ENCODE measurements at regions not wholly inside any gene's neighbourhood (a gene's known extent, or its start where the extent isn't known, plus 50 kb on each side); places are given as distances from the start of the nearest gene placed in this dataset.

DNA sequence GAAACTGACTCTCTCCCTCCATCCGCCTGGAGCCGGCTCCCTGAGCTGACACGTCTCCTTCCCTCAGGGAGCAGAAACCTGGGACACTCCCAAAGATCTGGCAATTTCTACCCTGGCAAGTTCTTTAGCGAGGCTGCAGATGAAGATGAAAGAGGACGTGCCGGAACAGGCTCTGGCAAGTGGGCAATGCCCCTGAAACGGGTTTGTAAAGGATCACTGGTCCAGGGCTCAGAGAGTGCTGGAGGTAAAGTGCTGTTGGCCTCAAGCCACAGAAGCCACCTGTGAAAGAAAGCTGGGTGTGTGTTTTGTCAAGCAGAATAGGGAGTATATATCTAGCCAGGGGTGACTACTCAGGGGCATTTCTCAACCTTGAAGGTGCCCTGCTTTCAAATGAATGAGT lies 131.4 kb upstream of the ATP6AP2 start:
- DNase-seq: no peak

DNA sequence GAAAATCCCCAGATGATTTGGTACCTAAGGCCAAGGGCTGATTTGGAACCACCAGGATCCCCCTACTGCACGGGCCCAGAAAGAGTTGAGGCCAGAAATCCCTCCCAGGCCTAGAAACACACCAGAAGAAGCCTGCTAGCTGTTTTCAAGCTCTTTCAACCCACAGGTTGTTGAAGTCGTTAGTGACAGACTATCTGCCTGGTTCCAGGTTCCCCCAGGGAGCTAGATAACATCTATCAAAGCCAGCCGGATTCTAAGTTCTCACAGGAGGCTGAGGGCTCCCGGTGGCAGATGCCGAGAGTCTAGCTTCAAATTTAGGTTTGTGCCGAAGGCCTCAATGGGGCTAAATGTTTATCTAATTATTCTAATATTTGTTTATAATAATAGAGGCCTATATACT lies 132.0 kb upstream of the ATP6AP2 start:
- DNase-seq: no peak

DNA sequence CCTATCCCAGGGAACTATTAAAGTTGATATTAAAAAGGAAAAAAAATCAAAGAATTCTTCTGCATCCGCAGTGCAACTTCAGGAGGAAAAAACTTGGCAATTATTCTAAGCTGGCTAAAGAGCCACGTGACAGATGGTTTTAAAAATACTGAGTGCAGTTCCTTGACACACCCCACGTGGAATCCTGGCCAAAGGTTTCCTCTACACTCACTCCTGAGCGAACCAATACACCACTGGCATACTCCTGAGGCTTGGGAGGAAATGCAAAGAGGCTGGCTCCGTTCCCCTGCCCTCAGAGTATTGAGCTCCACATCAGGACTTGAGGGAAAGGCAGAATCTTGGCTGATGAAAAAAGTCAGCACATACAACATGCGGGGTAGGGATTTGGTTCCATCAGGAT lies 133.8 kb upstream of the ATP6AP2 start:
- no peak for DNase-seq

DNA sequence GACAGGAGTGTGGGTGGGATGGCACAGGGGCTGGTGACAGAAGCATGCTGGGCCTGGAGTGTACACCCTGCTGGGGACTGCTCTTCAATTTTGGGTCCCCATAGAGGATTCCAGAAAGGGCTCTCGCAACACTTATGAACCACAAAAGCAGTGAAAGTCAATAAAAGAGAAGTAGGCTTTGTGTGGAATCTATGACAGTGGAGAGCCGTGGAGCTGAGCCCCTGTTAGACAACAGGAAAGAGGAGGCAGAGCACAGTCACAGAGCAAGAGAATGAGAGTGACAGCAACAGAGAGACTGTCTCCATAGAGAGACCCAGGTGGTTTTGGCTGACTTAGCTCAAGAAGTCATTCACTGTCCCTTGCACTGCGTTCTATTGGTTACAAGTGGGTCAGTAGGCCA lies 135.1 kb upstream of the ATP6AP2 start:
- no peak for DNase-seq

DNA sequence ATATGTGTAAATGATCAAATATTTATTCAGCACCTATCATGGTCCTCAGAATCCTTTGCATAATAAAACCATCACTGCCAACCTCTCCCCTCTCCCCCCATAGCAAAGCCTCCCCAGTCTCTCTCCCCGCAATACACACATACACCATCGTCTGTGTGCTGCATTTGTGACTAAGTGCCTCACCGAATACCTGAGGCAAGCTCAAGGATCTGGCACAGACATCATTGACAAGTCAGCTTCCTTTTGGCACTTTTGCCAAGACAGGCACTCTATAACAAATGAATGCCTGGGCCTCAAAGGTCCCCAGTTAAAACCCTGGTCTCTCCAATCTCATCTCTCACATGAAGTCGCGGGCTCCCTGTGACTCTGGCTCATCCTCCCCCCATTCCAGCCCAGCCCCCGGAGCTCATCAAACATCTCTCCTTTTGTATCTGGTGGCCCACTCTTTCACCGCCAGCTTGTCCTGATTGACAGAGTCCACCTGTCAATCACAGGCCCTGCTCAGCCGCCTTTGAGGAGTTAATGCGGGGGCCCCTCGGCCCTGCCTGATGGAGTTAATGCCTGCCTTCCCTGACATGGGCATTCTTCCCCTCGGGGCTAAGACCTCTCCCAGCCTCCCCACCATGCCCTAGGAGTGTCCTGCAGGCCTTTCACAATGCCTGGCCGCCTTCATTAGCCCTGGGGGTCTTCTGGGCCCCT lies 135.8 kb upstream of the ATP6AP2 start:
- no peak for DNase-seq

DNA sequence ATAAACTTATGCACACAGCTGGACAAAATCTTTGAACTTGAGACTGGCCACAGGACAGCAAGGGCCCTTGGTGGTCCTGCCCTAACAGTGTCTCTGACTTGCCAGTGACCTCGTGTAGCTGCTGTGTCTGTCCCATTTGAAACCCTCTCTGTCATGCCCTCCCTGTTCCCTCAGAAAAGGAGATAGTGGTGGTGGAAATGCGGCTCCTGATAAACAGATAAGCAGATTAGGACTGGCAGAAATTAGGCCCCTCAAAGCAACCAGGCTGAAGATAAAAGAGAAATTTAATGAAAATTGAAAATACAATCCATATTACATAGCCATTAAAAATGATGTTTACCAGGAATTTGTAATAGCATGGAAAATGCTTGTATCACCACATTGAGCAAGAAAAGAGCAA lies 136.6 kb upstream of the ATP6AP2 start:
- no peak for DNase-seq

DNA sequence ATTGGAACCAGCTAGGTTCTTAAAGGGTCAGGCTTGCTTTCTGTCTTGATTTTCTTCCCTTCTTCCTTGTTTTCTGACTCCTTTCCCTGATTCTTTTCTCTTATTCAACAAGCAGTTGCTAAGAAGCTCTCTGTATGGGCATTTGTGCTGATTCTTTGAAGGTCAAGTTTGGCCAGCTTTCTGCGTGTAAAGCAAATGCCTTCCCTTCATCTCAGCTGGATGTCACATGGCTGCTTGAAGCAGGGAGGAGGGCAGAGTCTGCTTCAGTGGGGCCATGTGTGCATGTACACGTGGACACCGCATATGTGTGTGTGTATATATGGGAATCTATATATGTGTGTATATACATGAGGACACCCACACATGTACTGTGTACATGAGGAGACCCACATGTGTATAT lies 139.9 kb upstream of the ATP6AP2 start:
- DNase-seq: no peak

DNA sequence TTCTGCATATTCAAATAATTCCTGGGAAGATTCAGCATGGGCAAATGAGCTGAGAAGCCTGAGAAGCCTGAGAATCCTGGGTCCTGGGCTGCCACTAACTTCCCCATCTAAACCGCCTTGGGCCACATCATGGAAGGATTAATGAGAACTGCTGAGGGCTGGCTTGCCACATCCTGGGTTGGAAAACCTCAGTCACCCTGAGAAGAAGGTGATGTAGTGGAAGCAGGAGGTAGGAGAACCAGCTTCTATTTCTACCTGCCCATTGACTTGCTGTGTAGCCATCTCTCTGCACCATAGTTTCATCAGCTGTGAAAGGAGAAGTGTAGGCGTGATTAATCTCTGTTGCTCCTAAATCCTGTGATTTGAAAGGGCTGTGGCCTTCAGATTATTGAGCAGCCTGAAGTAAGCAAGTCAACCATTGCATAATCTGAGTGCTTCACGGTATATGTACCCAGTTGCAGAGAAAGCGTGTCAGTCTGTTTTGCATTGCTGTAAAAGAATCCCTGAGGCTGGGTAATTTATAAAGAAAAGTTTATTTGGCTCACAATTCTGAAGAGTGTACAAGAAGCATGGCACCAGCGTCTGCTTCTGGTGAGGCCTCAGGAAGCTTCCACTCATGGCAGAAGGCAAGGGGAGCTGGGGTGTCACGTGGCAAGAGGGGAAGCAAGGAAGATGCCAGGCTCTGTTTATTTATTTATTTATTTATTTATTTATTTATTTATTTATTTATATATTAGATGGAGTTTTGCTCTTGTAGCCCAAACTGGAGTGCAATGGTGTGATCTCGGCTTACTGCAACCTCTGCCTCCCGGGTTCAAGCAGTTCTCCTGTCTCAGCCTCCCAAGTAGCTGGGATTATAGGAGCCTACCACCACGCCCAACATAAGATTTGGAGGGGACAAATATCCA lies 140.9 kb upstream of the ATP6AP2 start:
- DNase-seq: no peak

DNA sequence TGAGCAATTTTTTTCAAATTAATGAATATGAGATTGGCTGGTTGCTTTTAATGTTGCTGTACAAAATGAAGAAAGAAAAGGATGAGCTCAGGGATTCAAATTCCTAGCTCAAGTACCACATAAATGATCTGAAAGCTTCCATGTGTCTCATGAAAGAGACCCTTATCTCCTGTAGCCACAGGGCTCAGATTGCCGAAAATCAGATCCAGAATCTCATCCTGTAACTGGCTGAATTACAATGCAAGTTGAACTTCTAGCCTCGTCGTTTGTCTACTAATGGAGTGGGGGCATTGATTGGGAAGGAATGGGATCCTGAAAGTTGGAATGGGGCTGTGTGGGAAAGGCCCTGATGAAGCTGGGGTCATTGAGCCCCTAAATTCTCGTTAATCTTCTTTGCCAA lies 143.4 kb upstream of the ATP6AP2 start:
- DNase-seq: no peak

DNA sequence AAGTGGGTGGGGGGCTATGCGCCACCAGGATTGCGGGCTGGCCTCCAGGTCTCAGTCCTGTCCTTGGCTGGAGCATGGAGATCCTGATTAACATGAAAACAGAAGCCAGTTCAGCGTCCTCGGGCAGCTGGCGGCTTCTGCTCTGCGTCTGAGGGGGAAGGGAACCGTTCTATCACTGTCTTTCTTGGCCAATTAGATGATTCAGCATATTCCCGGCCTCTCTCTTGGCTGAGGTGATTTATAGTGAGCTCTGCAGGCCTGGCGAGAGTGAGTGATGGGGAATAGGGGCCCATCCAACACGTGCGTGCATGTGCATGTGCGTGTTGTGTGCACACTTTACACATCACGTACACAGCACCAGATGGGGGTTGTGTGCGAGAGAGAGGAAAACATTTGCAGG lies 145.8 kb upstream of the ATP6AP2 start:
- DNase-seq: no peak

DNA sequence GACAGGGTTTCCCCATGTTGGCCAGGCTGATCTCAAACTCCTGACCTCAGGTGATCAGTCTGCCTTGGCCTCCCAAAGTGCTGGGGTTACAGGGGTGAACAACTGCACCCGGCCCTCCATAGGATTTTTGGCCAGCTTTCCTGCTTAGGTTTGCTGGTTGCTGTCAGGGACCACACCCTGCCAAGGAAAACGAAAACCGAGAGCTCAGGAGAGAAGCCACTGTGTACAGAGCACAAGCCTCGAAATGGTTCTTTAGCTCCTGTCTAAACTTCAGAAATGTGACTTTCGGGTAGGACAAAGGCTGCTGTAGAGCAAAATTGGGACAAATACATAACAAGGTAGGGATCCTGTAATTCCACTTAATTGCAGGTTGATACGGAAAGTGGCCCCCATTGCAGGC lies 146.3 kb upstream of the ATP6AP2 start:
- DNase-seq: no peak

DNA sequence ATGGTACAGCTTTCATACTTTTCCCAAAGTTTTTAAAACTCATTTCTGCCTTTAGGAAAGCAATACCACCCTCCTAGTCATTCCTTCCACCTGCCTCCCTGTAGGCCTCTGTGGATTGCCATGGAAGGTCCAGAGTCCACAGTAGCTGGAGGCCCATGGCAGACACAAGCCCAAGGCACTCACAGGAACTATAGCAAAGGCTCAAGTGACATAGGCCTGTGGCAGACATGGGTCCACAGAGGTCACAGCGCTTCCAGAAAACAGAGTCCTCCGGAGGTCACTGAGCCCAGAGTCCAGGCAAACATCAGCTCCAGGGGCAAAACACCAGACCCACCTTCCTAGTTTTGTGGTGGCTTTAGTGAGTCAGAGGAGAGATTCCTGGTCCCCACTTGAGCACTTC lies 147.6 kb upstream of the ATP6AP2 start:
- no peak for DNase-seq

DNA sequence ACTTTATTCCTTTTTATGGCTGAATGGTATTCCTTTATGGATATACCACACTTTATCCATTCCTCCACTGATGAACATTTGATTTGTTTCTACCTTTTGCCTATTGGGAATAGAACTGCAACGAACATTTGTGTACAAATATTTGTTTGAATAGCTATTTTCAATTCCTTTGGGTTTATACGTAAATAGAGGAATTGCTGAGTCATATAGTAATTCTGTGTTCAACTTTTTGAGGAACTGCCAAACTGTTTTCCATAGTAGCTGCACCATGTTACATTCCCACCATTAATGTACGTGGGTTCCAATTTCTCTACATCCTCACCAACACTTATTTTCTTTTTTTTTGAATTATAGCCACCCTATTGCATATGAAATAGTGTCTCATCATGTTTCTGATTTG lies 156.5 kb upstream of the ATP6AP2 start:
- DNase-seq: no peak

DNA sequence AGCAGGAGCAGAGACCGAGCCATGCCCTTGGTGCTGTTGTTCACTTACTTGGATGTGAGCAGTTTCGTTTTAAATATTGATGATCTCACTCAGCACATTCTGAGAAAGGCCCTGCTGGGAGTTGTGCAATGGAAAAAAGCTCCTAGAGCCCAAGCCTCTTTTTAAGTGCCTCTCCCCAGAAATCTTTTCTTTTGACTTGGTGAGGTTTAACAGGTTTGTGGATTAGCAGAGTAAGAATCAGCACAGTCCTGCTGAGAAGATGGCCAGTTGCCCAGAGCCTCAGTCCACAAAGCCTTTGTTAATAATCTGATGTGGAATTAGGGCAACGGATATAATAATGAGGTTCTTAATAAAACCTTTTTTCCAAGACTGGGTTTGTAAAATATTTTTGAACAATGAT lies 157.5 kb upstream of the ATP6AP2 start:
- DNase-seq: no peak

DNA sequence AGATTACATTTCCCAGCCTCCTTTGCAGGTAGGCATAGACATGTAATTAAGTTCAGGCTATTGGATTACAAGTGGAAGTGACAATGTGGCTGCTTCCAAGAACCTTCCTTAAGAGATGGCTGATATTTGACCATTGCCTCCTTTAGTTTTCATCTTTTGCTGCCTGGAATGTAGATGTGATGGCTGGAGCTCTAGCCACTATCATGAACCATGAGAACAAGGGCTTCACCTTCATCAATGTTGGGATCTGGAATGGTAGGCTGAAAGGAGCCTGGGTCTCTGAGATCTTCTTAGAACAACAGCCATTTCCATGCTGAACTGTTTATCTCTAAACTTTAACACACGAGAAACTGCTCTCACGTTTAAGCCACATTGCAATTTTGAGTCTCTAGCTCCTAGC lies 158.7 kb upstream of the ATP6AP2 start:
- DNase-seq: no peak

DNA sequence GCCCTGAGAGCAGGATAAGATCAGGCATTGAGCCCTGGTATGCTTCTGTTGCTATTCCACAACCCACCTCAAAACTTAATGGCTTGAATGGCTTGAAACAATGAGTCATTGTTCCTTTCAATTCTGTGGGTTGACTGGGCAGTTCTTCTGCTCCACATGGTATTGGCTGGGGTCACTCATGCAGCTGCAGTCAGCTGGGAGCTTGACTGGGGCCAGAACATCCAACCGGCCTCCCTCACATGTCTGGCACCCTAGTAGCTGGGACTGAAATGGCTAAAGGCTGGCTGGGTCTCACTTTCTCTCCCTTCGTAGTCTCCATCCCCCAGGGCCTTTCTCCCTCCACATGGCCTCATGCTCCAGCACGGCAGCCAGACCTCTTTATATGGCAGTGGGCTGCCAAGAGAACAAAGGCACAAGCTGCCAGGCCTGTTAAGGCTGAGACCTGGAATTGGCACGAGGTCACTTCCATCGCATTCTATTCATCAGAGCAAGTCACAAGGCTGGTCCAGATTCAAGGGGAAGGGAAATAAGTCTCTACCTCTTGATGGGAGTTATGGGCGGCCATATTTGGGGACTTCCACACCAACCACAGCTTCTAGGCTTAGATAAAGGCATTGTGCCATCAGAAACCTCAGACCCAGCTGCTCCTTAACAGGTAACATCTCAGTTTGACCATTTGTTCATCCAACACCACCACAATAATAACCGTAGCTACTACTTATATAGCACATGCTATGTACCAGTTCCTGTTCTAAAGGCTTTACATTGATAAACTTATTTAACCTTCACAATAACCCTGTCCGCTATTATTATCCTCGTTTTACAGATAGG lies 159.7 kb upstream of the ATP6AP2 start:
- no peak for DNase-seq

DNA sequence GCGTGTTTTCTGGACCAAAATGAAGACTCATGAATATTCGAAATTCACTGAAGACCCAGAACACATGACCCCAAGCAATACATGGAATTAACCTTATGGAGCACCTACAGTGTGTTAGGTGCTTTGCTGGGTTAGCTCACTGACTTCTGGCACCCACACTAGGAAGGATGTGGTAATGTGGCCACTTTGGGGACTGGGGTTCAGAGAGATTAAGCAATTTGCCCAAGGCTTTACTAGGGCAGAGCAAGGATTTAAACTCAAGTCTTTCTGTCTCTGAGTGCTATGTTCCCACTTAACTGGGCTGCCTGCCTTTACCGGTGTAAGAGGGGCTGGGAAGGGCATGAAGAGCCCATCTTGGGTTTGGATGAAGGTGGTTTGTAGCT lies 162.0 kb upstream of the ATP6AP2 start:
- no peak for DNase-seq

DNA sequence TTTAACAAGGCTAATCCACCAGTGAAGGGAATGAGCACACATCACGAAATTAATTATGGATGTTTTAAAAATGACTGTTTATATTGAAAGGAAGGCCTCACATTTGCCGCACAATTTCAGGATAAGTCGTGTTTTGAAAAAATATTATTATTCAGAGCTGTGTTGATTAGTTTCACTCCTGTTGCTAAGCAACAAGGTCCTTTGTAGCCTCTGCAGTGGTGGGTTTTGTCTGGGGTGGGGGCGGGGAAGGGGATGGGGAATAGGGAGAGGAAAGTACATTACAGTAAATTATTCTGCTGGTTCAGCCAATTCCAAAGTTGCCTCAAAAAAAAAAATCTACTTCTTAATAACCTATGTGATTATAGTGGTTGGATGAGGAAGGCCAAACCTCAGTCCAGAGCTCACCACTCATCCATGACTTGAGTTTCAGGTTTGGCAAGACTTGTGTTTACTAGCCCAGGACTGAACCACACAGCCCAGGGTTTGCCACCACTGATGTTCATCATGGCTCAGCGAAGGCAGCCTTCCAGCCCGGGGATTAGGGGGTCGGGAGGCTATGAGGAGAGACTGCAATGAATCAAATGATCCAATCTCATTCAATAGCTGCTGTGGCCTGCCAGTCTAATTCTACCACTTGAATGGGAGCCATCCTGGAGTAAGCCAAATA lies 162.5 kb upstream of the ATP6AP2 start:
- no peak for DNase-seq

DNA sequence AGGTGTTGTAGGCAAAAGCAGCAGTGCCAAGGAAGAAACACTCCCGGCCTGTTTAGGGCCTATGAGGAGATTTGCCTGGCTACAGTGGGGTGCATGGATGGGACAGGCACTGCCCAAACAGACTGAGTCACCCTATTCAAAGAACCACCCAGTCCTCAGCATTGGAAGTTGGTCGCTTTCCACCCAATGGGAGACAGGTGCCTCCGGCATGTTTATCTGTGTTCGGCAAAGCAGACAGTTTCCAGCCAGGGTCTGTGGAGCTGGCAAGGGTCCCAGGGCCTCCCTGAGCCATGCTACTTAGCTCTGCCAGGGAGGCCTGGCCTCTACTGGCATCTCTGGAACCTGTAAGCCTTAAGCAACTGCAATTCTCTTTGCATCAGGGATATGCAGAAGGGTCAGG lies 165.1 kb upstream of the ATP6AP2 start:
- no peak for DNase-seq

DNA sequence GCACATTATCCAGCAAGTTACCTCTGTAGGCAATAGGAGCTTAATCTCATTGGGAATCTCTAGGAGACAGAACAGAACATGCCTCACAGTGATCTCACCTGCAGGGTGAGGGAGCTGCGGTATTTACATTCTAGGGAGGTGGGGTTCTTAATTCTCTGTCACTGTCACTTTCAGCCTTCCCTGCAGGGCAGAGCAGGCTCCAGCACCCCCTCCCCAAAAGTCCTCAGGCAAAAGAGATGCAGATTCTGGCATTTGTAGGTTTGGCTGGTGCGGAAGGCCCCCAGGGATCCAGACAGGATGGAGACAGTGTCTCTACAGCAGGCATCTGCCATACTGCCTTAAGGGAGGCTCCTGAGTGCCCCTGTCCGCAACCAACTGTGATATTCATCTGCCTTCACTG lies 166.4 kb upstream of the ATP6AP2 start:
- DNase-seq: no peak

DNA sequence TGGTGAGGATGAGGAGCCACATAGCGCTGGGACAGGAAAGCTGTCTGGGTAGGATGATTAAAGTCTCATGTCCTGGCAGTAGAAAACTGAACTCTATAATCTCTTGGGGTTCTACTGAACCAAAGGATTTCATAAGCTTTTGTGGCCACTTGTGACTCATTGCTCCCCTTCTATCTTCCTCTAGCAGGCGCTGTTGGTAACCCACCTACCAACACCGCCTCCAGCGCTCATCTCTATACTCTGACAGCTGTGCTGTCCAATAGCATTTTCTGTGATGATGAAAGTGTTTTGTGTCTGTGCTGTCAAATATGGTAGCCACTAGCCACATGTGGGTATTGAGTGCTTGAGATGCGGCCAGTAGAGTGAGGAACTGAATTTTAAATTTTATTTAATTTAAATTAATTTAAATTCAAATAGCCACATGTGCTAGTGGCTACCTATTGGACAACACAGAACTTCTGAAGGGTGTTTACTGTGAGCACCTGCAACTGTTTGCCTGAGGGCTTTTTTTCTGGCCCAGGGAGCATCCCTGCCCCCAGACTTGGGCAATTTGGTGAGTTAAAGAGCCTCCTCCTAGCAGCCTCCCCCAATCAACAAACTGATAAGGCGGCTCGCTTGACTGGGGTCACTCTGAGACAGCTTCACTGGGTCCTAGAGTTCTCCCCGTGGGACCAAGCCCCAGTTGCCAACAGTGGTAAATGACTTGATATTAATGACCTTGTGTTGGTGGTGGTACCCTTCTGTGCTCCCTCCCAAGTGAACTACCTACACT lies 169.2 kb upstream of the ATP6AP2 start:
- DNase-seq: no peak

DNA sequence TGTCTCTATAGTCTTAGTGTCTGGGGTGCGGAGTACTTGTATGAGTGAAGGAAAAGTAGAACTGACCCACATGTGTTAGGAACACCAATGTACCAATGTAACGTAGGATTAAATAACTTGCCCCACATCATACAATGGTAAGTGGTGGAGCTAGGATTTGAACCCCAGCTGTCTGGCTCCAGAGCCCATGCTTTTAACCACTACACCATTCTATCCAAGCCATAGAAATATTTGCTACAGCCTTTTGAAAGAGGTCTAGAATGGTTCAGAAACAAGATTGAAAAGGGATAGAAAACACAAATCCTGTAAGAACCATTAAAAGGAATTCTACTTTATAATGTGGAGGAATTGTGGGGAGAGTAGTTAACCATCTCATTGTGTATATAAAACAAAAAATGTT lies 169.9 kb upstream of the ATP6AP2 start:
- DNase-seq: no peak

All from CD4-positive, alpha-beta T cell treated with Interleukin-17A for 4 hours (primary cell).